CD4-positive, alpha-beta T cell (primary cell): ENCODE measurements at regions not wholly inside any gene's neighbourhood (a gene's known extent, or its start where the extent isn't known, plus 50 kb on each side); places are given as distances from the start of the nearest gene placed in this dataset.

Experiments
- ATAC-seq: fragments of 200-7000 bp; cut with Tn5 transposase; one replicate; pipeline ENCODE4 v1.10.0; 2022; ENCODE audit warnings: mild to moderate bottlenecking; ENCODE audit not compliant: poor library complexity
- CTCF ChIA-PET: fragments of 350-600 bp; sonication (Branson Sonifier 250); formaldehyde crosslinking; loops from one replicate; lab custom pipeline; 2021; ENCODE audit warnings: antibody characterized with exemption, inconsistent platforms; lab: Charles Lee
- POLR2A ChIA-PET: fragments of 350-600 bp; sonication (Branson Sonifier 250); formaldehyde crosslinking; loops from one replicate; lab custom pipeline; 2021; ENCODE audit warnings: antibody characterized with exemption, inconsistent platforms; lab: Charles Lee
- DNase-seq, 14 experiments: peaks; one replicate each; pipeline ENCODE4 v3.0.0-alpha.2; 2013 to 2020; ENCODE audit warnings: mixed read lengths in 2 of 14
- H3K27ac ChIP-seq, 2 donors: one replicate each; pipeline versions ENCODE4 v1.5.1 to v1.7.0; 2013; ENCODE audit warnings: low read length in 2 of 2, low read depth in 1 of 2, mild to moderate bottlenecking in 1 of 2
- H3K27me3 ChIP-seq, 2 experiments: 1 replicate in 1 of 2; 2 replicates in 1 of 2; pipeline versions ENCODE4 v1.6.1 to v1.7.0; 2013; ENCODE audit warnings: low read length in 2 of 2, control low read depth in 1 of 2, mild to moderate bottlenecking in 1 of 2, moderate library complexity in 1 of 2; ENCODE audit not compliant: insufficient read depth in 2 of 2, control insufficient read depth in 1 of 2
- H3K36me3 ChIP-seq: one replicate; pipeline ENCODE4 v1.6.1; 2013; ENCODE audit warnings: low read length, control low read depth; ENCODE audit not compliant: insufficient read depth
- H3K4me1 ChIP-seq: one replicate; pipeline ENCODE4 v1.6.1; 2013; ENCODE audit warnings: low read length, control low read depth; ENCODE audit not compliant: insufficient read depth
- H3K4me3 ChIP-seq: one replicate; pipeline ENCODE4 v1.5.1; 2013; ENCODE audit warnings: mild to moderate bottlenecking, low read length, moderate library complexity
- H3K9me3 ChIP-seq, 2 experiments: 1 replicate in 1 of 2; 2 replicates in 1 of 2; pipeline versions ENCODE4 v1.6.1 to v1.7.0; 2013; ENCODE audit warnings: low read length in 2 of 2, mild to moderate bottlenecking in 2 of 2, control low read depth in 1 of 2, moderate library complexity in 1 of 2; ENCODE audit not compliant: control insufficient read depth in 1 of 2, insufficient read depth in 1 of 2
- H3K27ac Mint-ChIP-seq: one replicate; pipeline ENCODE4 v1.8.0; 2020; ENCODE audit warnings: mixed read lengths
- H3K27me3 Mint-ChIP-seq: one replicate; pipeline ENCODE4 v1.8.0; 2021; ENCODE audit warnings: mixed read lengths
- H3K36me3 Mint-ChIP-seq: one replicate; pipeline ENCODE4 v1.8.0; 2021; ENCODE audit warnings: low read depth, mixed read lengths
- H3K4me1 Mint-ChIP-seq: one replicate; pipeline ENCODE4 v1.8.0; 2021; ENCODE audit warnings: low read depth, mixed read lengths
- H3K4me3 Mint-ChIP-seq: one replicate; pipeline ENCODE4 v1.8.0; 2020; ENCODE audit warnings: mild to moderate bottlenecking, mixed read lengths
- H3K9me3 Mint-ChIP-seq: one replicate; pipeline ENCODE4 v1.8.0; 2020; ENCODE audit warnings: mixed read lengths
- intact Hi-C, 2 experiments: fragments of 100-400 bp; cut with DNase I in 1 of 2; cut with micrococcal nuclease in 1 of 2; formaldehyde crosslinking; loops; one replicate each; pipeline versions ENCODE4 v1.15.1 to v1.9.0; 2023 to 2025; cut with DNase I, micrococcal nuclease
- TF ChIP-seq, protein P1 (sequence below): fragments of 200-600 bp; IDR thresholded peaks from one replicate; pipeline ENCODE4 v1.8.0; 2022; ENCODE audit warnings: antibody characterized with exemption, mild to moderate bottlenecking

DNA sequence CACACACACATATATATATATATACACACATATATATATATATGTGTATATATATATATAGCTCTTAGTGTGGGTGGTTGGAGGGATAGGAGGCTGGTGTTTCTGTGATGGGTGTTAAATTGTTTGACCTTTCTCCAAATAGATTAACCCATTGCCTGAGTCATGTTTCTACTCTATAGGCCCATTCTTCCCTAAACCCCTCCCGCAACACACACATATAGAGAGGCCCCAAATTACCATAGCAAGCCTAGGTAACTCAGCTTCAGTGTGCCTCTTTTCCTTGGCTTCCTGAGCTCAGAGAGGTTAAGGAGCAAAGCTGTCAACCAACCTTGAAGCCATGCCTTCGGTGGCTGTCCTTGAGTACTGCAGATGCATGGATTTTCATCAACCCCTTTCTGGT lies 98.7 kb upstream of the ADO start:
- Histone ChIP-seq H3K4me1 (no peaks in the 10 kb centered on the region), H3K27ac (no peak overlapping the region), H3K27me3 (no peaks in the 10 kb centered on the region), H3K4me3 (no peak overlapping the region), H3K36me3 (no peaks in the 10 kb centered on the region), H3K9me3 (no peaks in the 10 kb centered on the region)
- Mint-ChIP-seq H3K4me3 (no peak overlapping the region), H3K27me3 (peaks cover 5% of the 10 kb centered on the region), H3K9me3 (peaks cover 3% of the 10 kb centered on the region), H3K4me1 (no peaks in the 10 kb centered on the region), H3K27ac (no peak overlapping the region), H3K36me3 (no peaks in the 10 kb centered on the region)
- no peak for ATAC-seq
- no peak for DNase-seq
- ChIA-PET CTCF (no interaction called here), POLR2A (no interaction called here)
- TF ChIP-seq, protein P1, sequence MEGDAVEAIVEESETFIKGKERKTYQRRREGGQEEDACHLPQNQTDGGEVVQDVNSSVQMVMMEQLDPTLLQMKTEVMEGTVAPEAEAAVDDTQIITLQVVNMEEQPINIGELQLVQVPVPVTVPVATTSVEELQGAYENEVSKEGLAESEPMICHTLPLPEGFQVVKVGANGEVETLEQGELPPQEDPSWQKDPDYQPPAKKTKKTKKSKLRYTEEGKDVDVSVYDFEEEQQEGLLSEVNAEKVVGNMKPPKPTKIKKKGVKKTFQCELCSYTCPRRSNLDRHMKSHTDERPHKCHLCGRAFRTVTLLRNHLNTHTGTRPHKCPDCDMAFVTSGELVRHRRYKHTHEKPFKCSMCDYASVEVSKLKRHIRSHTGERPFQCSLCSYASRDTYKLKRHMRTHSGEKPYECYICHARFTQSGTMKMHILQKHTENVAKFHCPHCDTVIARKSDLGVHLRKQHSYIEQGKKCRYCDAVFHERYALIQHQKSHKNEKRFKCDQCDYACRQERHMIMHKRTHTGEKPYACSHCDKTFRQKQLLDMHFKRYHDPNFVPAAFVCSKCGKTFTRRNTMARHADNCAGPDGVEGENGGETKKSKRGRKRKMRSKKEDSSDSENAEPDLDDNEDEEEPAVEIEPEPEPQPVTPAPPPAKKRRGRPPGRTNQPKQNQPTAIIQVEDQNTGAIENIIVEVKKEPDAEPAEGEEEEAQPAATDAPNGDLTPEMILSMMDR, result no peak
- intact Hi-C loops, result no loop called here

DNA sequence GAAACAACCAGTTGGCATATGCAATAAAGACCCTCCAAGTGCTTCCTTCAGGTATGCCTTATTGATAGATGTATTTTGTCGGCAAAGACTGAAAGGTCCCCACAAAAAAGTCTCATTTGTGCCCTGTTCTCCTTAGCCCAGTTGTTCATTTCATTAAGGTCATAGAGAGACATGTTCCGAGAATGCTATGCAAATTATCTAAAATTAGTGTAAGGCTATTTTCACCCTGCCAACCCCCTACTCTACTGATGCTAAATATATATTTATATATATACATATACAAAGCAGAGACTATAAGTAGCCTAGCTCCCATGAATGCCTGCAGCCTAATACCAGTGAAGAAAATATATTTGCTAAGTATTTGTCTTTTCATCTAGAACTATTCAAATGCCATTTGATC lies 96.7 kb upstream of the ADO start:
- no peaks in the 10 kb centered on the region for H3K36me3 ChIP-seq
- Mint-ChIP-seq H3K9me3 (peaks cover 3% of the 10 kb centered on the region), H3K4me3 (no peak overlapping the region), H3K27me3 (no peaks in the 10 kb centered on the region), H3K4me1 (no peaks in the 10 kb centered on the region), H3K27ac (no peak overlapping the region), H3K36me3 (no peaks in the 10 kb centered on the region)
- ChIA-PET POLR2A (no interaction called here), CTCF (no interaction called here)
- no peaks in the 10 kb centered on the region for H3K9me3 ChIP-seq
- H3K27ac ChIP-seq, result no peak overlapping the region
- no peaks in the 10 kb centered on the region for H3K4me1 ChIP-seq
- intact Hi-C loops, result no loop called here
- DNase-seq (no peak), ATAC-seq (no peak)
- H3K27me3 ChIP-seq, result no peaks in the 10 kb centered on the region
- no peak overlapping the region for H3K4me3 ChIP-seq
- TF ChIP-seq, protein P1, result no peak

DNA sequence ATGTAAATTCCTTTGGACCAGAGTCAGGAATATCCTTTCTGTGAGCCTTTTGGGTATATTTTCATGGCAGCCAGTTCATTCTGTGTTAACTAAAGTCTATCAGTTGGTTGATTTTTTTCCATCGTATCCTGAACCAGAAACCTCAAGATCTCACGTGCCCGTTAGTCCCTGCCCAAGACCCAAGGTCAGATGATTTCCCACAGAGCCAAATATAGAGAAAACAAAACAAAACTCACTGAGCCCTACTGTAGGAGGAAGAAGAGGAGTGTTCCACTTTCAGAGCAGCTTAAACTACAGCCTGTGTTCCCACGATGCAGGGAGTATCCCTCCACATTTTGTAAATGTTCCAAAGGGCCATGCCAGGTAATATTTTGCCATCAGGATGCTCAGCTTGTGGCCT lies 96.0 kb upstream of the ADO start:
- H3K4me3 ChIP-seq, result no peak overlapping the region
- H3K36me3 ChIP-seq, result no peaks in the 10 kb centered on the region
- H3K27ac ChIP-seq, result no peak overlapping the region
- DNase-seq, result no peak
- Mint-ChIP-seq H3K4me3 (no peak overlapping the region), H3K36me3 (no peaks in the 10 kb centered on the region), H3K9me3 (peaks cover 3% of the 10 kb centered on the region), H3K4me1 (no peaks in the 10 kb centered on the region), H3K27ac (no peak overlapping the region), H3K27me3 (no peaks in the 10 kb centered on the region)
- H3K27me3 ChIP-seq, result no peaks in the 10 kb centered on the region
- H3K9me3 ChIP-seq, result no peaks in the 10 kb centered on the region
- CTCF ChIA-PET, result interaction anchor here (0.6 kb wide), 1 partner anchor 101 kb away, joined by 3 read pairs; no protein-coding TSS in a partner anchor
- TF ChIP-seq, protein P1, result no peak
- H3K4me1 ChIP-seq, result no peaks in the 10 kb centered on the region
- ATAC-seq, result no peak
- POLR2A ChIA-PET, result no interaction called here
- intact Hi-C loops, result no loop called here
